H1 (cell line): ENCODE measurements at regions not wholly inside any gene's neighbourhood (a gene's known extent, or its start where the extent isn't known, plus 50 kb on each side); places are given as distances from the start of the nearest gene placed in this dataset.

Experiments used
- CTCF ChIA-PET: fragments of 300-600 bp; sonication (Branson Sonifier 250); formaldehyde crosslinking; loops from one replicate; lab custom pipeline; 2021; ENCODE audit not compliant: partially characterized antibody; lab: Charles Lee
- POLR2A ChIA-PET: fragments of 300-600 bp; sonication (Branson Sonifier 250); formaldehyde crosslinking; loops from one replicate; lab custom pipeline; 2021; ENCODE audit warnings: inconsistent platforms; ENCODE audit not compliant: partially characterized antibody; lab: Charles Lee
- DNase-seq, 2 experiments: peaks; one replicate each; pipeline versions ENCODE4 v3.0.0 to v3.0.0-alpha.2; 2010 to 2022; ENCODE audit warnings: low spot score in 2 of 2, low read depth in 1 of 2, mixed read lengths in 1 of 2
- FAIRE-seq: peaks from 2 replicates; lab custom pipeline; 2011; peaks lifted over from hg19 to GRCh38; lab: Jason Lieb, UNC
- H2AFZ ChIP-seq: 2 replicates; pipeline ENCODE4 v1.8.1; 2012; ENCODE audit warnings: low read length, inconsistent platforms
- H2AK5ac ChIP-seq: 2 replicates; pipeline ENCODE4 v1.6.1; 2013; ENCODE audit warnings: low read depth, low read length
- H2BK120ac ChIP-seq: replicated peaks from 2 replicates; pipeline ENCODE3; 2013; ENCODE audit warnings: low read depth, low read length, inconsistent platforms
- H2BK12ac ChIP-seq: 2 replicates; pipeline ENCODE4 v1.6.1; 2013; ENCODE audit warnings: low read depth, low read length
- H2BK15ac ChIP-seq: 2 replicates; pipeline ENCODE4 v1.6.1; 2013; ENCODE audit warnings: low read length
- H2BK20ac ChIP-seq: 2 replicates; pipeline ENCODE4 v1.6.1; 2013; ENCODE audit warnings: low read length
- H2BK5ac ChIP-seq: 2 replicates; pipeline ENCODE4 v1.6.1; 2013; ENCODE audit warnings: low read depth, low read length
- H3K14ac ChIP-seq: 2 replicates; pipeline ENCODE4 v1.6.1; 2013; ENCODE audit warnings: inconsistent platforms; ENCODE audit not compliant: insufficient read length
- H3K18ac ChIP-seq: 2 replicates; pipeline ENCODE4 v1.6.1; 2013; ENCODE audit warnings: low read length; ENCODE audit errors: extremely low read depth
- H3K23ac ChIP-seq: 2 replicates; pipeline ENCODE4 v1.6.1; 2013; ENCODE audit warnings: inconsistent platforms; ENCODE audit not compliant: insufficient read length
- H3K23me2 ChIP-seq: 2 replicates; pipeline ENCODE4 v1.6.1; 2013; ENCODE audit warnings: low read depth, low read length
- H3K27ac ChIP-seq: 2 replicates; pipeline ENCODE4 v1.6.1; 2011; ENCODE audit warnings: low read depth, low read length, inconsistent platforms
- H3K27me3 ChIP-seq, 4 experiments: replicated peaks in 1 of 4; 1 replicate in 1 of 4; 2 replicates in 3 of 4; pipeline versions ENCODE4 v1.6.1 to v1.8.1; 2011 to 2013; ENCODE audit warnings: low read length in 3 of 4, mild to moderate bottlenecking in 3 of 4, inconsistent platforms in 2 of 4, mixed read lengths in 2 of 4, moderate library complexity in 1 of 4; ENCODE audit not compliant: control insufficient read depth in 3 of 4, insufficient read depth in 3 of 4; ENCODE audit errors: extremely low read depth in 1 of 4
- H3K36me3 ChIP-seq, 4 experiments: 2 replicates each; pipeline versions ENCODE4 v1.6.1 to v1.8.1; 2011 to 2013; ENCODE audit warnings: mild to moderate bottlenecking in 4 of 4, low read length in 3 of 4, moderate library complexity in 2 of 4, control low read depth in 1 of 4, inconsistent platforms in 1 of 4; ENCODE audit not compliant: insufficient read depth in 4 of 4, control insufficient read depth in 2 of 4
- H3K4ac ChIP-seq: replicated peaks from 2 replicates; pipeline ENCODE3; 2013; ENCODE audit warnings: low read length, low read depth, mixed read lengths, inconsistent platforms; ENCODE audit not compliant: insufficient read length
- H3K4me1 ChIP-seq, 4 experiments: replicated peaks in 1 of 4; 1 replicate in 1 of 4; 2 replicates in 3 of 4; pipeline versions ENCODE4 v1.6.1 to v1.8.1; 2011 to 2013; ENCODE audit warnings: low read length in 3 of 4, inconsistent platforms in 2 of 4, mixed read lengths in 1 of 4; ENCODE audit not compliant: insufficient read depth in 4 of 4, control insufficient read depth in 3 of 4
- H3K4me2 ChIP-seq, 2 experiments: 2 replicates each; pipeline versions ENCODE4 v1.6.1 to v1.8.1; 2011 to 2013; ENCODE audit warnings: low read depth in 2 of 2, low read length in 2 of 2, control low read depth in 1 of 2, inconsistent platforms in 1 of 2, mild to moderate bottlenecking in 1 of 2; ENCODE audit not compliant: insufficient read depth in 1 of 2
- H3K4me3 ChIP-seq, 4 experiments: fragments of 200-600, 300-600 bp in 1 of 4; sonication (generic), shearing (Covaris generic), sonication (Bioruptor Twin) in 1 of 4; 2 replicates each; pipeline versions ENCODE4 v1.5.1 to v1.8.1; 2011 to 2016; ENCODE audit warnings: low read length in 4 of 4, low read depth in 3 of 4, control low read depth in 2 of 4, inconsistent platforms in 2 of 4, mild to moderate bottlenecking in 2 of 4, mixed read lengths in 1 of 4, moderate library complexity in 1 of 4; ENCODE audit not compliant: insufficient read depth in 2 of 4; ENCODE audit errors: extremely low read depth in 1 of 4
- H3K56ac ChIP-seq: replicated peaks from 2 replicates; pipeline ENCODE3; 2013; ENCODE audit warnings: low read depth, mild to moderate bottlenecking, mixed read lengths, low read length, inconsistent platforms; ENCODE audit not compliant: insufficient read length
- H3K79me1 ChIP-seq: 2 replicates; pipeline ENCODE4 v1.6.1; 2013; ENCODE audit warnings: low read depth, low read length, control low read depth
- H3K79me2 ChIP-seq, 2 experiments: 2 replicates each; pipeline versions ENCODE4 v1.6.1 to v1.8.1; 2012 to 2013; ENCODE audit warnings: low read length in 2 of 2, mild to moderate bottlenecking in 2 of 2, inconsistent platforms in 1 of 2; ENCODE audit not compliant: insufficient read depth in 2 of 2, control insufficient read depth in 1 of 2
- H3K9ac ChIP-seq, 4 experiments: replicated peaks in 1 of 4; 1 replicate in 1 of 4; 2 replicates in 3 of 4; pipeline versions ENCODE4 v1.6.1 to v1.8.1; 2011 to 2013; ENCODE audit warnings: low read depth in 3 of 4, low read length in 3 of 4, control low read depth in 2 of 4, mild to moderate bottlenecking in 2 of 4, moderate library complexity in 2 of 4, inconsistent platforms in 1 of 4; ENCODE audit errors: extremely low read depth in 1 of 4
- H3K9me3 ChIP-seq, 2 experiments: 2 replicates each; pipeline versions ENCODE4 v1.6.1 to v1.8.1; 2012 to 2013; ENCODE audit warnings: mild to moderate bottlenecking in 2 of 2, moderate library complexity in 2 of 2, control low read depth in 1 of 2, inconsistent platforms in 1 of 2, low read depth in 1 of 2, low read length in 1 of 2, mixed read lengths in 1 of 2; ENCODE audit not compliant: insufficient read depth in 2 of 2
- H4K20me1 ChIP-seq, 2 experiments: replicated peaks in 1 of 2; 2 replicates each; pipeline versions ENCODE3 to v1.8.1; 2011 to 2013; ENCODE audit warnings: inconsistent platforms in 2 of 2, low read length in 2 of 2, mild to moderate bottlenecking in 1 of 2; ENCODE audit not compliant: insufficient read depth in 2 of 2, control insufficient read depth in 1 of 2
- H4K5ac ChIP-seq: 2 replicates; pipeline ENCODE4 v1.6.1; 2013; ENCODE audit warnings: low read length, low read depth, mixed read lengths, inconsistent platforms; ENCODE audit not compliant: insufficient read length
- H4K8ac ChIP-seq: 2 replicates; pipeline ENCODE4 v1.8.0; 2013; ENCODE audit warnings: mild to moderate bottlenecking, moderate library complexity, low read length, inconsistent platforms; ENCODE audit not compliant: insufficient read depth; ENCODE audit errors: extremely low read depth
- H4K91ac ChIP-seq: replicated peaks from 2 replicates; pipeline ENCODE3; 2013; ENCODE audit warnings: low read length, mixed read lengths, inconsistent platforms; ENCODE audit not compliant: insufficient read length
- RXRA ChIP-seq: IDR thresholded peaks from 2 replicates; pipeline ENCODE4 v1.6.1; 2011; ENCODE audit warnings: low read depth, mild to moderate bottlenecking, low read length, moderate library complexity; ENCODE audit not compliant: insufficient read depth
- SIN3A ChIP-seq, 2 experiments: IDR thresholded peaks in 1 of 2; conservative IDR thresholded peaks in 1 of 2; 2 replicates each; pipeline ENCODE4 v1.6.1; 2011 to 2012; ENCODE audit warnings: low read length in 2 of 2, improper control_type of control experiment in 1 of 2, low read depth in 1 of 2, mild to moderate bottlenecking in 1 of 2
- TAF1 ChIP-seq: IDR thresholded peaks from 2 replicates; pipeline ENCODE4 v1.6.1; 2011; ENCODE audit warnings: mild to moderate bottlenecking, low read depth, low read length
- WGBS, 2 experiments: shearing (Covaris generic) in 1 of 2; methylation state at CpG; one replicate each; pipeline versions ENCODE4 v1.1.6 to v1.1.7; 2013 to 2015; ENCODE audit warnings: low lambda C conversion rate in 2 of 2, mixed read lengths in 2 of 2, inconsistent platforms in 1 of 2, low coverage in 1 of 2, missing lambda C conversion rate in 1 of 2; ENCODE audit not compliant: insufficient replicate concordance in 2 of 2, insufficient coverage in 1 of 2, insufficient read length in 1 of 2; ENCODE audit errors: extremely low coverage in 1 of 2, missing lambda C conversion rate in 1 of 2; 5-methylcytosine and 5-hydroxymethylcytosine counted together

DNA sequence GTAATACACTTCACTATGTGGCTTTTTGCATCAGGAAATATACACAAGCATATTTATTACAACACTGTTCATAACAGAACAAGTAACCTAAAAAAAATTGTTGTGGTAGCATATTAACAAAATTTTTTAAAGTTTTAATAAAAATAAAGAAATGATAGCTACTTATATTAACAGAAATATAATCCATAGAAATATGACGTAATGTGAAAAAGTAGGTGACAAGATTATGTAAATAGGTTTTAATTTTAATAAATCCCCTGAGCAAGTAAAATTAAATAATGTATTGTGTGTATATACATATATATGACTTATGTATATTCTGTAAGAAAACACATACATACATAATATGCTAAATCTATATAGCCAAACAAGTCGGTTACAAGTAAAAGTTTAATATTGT lies 359.9 kb downstream of the SEC16B start:
- TF ChIP-seq RXRA, result no peak
- no peak for TF ChIP-seq SIN3A (conservative IDR thresholded peaks at IDR 0.05 in 1 of 2, IDR thresholded peaks at IDR 0.05 in 1 of 2; ENCODE audit: low read depth in 1 of 2, low read length in 2 of 2)
- TF ChIP-seq TAF1, result no peak
- TF ChIP-seq, all 59 proteins: peak for 0
- no peaks in the 10 kb centered on the region for H3K23me2 ChIP-seq
- no peaks in the 10 kb centered on the region for H3K4me1 ChIP-seq
- no peak overlapping the region for H2BK12ac ChIP-seq
- H4K91ac ChIP-seq, result no peak overlapping the region
- DNase-seq, result no peak
- H3K79me1 ChIP-seq, result no peaks in the 10 kb centered on the region; the same call in 1 of the 2 replicates
- H3K9ac ChIP-seq, result no peak overlapping the region
- H3K56ac ChIP-seq, result no peak overlapping the region
- no peak overlapping the region for H3K4ac ChIP-seq
- H3K27ac ChIP-seq, result no peak overlapping the region
- H2BK20ac ChIP-seq, result no peak overlapping the region
- H4K5ac ChIP-seq, result no peak overlapping the region
- no peak overlapping the region for H4K8ac ChIP-seq
- no peak overlapping the region for H3K14ac ChIP-seq
- H2BK5ac ChIP-seq, result no peak overlapping the region
- H3K27me3 ChIP-seq, result no peaks in the 10 kb centered on the region
- H3K18ac ChIP-seq, result no peak overlapping the region
- H3K4me3 ChIP-seq, result no peak overlapping the region
- no peak for FAIRE-seq
- WGBS, 2 experiments, result 88% methylated on average over 2 of the region's 2 CpGs; no CpG with 5 or more reads in 1 of the 2 experiments
- POLR2A ChIA-PET, result no interaction called here
- H2AK5ac ChIP-seq, result no peak overlapping the region
- CTCF ChIA-PET, result no interaction called here
- H3K23ac ChIP-seq, result no peak overlapping the region
- no peak overlapping the region for H3K4me2 ChIP-seq
- H2BK120ac ChIP-seq, result no peak overlapping the region
- H4K20me1 ChIP-seq, result no peaks in the 10 kb centered on the region
- H3K36me3 ChIP-seq, result no peaks in the 10 kb centered on the region
- no peak overlapping the region for H2BK15ac ChIP-seq
- no peak overlapping the region for H2AFZ ChIP-seq
- H3K9me3 ChIP-seq, result no peaks in the 10 kb centered on the region
- no peaks in the 10 kb centered on the region for H3K79me2 ChIP-seq
